GM18867 (cell line): ENCODE measurements at regions not wholly inside any gene's neighbourhood (a gene's known extent, or its start where the extent isn't known, plus 50 kb on each side); places are given as distances from the start of the nearest gene placed in this dataset.

ENCODE experiments used
- ATAC-seq: cut with Tn5 transposase; IDR thresholded peaks from one replicate; pipeline ENCODE4 v1.9.1; 2021; ENCODE audit warnings: mild to moderate bottlenecking, moderate library complexity; ENCODE audit not compliant: unreplicated experiment

GRCh38 chr11:11016943-11017342 is 159.1 kb upstream of the ZBED5 start:
- no peak for ATAC-seq

- ATAC-seq, result no peak
Observed at GRCh38 chr11:11016068-11016467, 158.2 kb upstream of the ZBED5 start.

DNA sequence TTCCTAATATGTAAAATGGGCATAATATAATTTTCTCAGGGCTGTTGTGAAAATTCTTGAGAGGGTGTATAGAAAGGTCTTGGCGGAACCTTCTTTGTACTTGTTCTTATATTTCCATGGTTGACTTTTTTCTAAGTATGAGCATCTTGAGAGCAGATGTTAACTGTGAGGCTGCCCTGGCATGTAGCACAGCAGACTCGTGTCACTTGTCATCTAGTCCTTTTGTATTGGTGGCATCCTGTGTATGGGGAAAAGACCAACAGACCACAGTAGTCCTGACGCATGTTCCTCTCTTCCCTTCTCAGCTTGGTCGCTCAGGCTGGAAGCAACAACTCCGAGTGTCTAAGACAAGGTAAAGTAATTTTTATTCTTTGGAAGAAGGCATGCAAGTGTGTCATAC is 153.8 kb upstream of the ZBED5 start:
- no peak for ATAC-seq

GRCh38 chr11:11010624-11011127 is 152.8 kb upstream of the ZBED5 start:
- no peak for ATAC-seq

GRCh38 chr11:11009179-11009578 is 151.3 kb upstream of the ZBED5 start:
- no peak for ATAC-seq

- ATAC-seq, result no peak
Observed at GRCh38 chr11:11004069-11004468, 146.2 kb upstream of the ZBED5 start.

DNA sequence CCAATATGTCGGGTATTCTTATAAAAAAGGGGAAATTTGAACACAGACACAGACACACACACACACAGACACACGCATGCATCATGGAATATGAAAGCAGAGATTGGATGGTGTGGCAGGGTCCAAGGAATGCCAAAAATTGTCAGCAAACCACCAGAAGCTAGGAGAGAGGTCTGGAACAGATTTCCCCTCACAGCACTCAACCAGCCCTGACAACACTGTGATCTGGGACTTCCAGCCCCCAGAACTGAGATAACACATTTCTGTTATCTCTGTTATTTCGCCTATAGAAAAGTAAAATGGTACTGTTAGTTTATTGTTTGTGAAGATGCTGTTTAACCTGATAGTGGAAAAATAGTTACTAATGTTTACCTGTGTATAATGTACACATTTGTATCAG is 145.4 kb upstream of the ZBED5 start:
- ATAC-seq, result no peak

- ATAC-seq, result no peak
Observed at GRCh38 chr11:11000579-11001283, 142.9 kb upstream of the ZBED5 start.

GRCh38 chr11:10998674-10999073 is 140.8 kb upstream of the ZBED5 start:
- ATAC-seq, result no peak

- ATAC-seq, result no peak
Observed at GRCh38 chr11:10996678-10997077, 138.8 kb upstream of the ZBED5 start.

DNA sequence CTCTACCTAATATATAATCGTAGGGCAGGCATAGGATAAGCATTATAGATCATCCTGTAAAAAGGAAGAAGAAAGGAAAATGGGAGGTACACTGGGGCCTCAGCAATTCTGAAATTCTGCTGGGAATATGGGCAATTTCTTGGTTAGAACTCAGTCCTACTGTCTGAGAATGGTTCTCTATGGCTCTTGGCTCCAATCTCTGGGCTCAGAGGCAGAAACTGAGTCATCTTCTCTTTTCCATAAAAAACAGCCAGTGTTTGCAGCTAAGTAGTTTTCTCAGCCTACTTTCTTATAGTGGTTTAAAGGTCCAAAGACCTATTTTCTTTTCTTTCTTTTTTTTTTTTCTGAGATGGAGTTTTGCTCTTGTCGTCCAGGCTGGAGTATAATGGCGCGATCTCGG is 135.8 kb upstream of the ZBED5 start:
- no peak for ATAC-seq

DNA sequence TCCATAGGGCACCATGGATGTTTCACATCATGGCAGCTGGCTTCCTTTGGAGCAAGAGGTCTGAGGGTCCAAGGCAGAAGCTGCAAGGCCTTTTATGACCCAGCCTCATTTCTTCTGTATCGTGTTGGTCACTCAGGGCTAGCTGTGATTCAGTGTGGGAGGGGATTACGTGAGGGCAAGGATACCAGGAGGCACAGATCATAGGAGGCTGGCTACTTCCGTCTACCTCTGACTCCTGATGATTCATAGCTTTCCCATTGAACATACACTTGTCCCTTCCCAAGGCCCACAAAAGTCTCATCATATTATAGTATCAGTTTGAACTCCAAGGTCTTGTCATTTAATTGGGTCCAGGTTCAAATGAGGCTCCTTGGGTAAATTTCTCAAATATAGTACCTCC is 135.3 kb upstream of the ZBED5 start:
- ATAC-seq, result no peak

GRCh38 chr11:10991393-10991792 is 133.5 kb upstream of the ZBED5 start:
- no peak for ATAC-seq

DNA sequence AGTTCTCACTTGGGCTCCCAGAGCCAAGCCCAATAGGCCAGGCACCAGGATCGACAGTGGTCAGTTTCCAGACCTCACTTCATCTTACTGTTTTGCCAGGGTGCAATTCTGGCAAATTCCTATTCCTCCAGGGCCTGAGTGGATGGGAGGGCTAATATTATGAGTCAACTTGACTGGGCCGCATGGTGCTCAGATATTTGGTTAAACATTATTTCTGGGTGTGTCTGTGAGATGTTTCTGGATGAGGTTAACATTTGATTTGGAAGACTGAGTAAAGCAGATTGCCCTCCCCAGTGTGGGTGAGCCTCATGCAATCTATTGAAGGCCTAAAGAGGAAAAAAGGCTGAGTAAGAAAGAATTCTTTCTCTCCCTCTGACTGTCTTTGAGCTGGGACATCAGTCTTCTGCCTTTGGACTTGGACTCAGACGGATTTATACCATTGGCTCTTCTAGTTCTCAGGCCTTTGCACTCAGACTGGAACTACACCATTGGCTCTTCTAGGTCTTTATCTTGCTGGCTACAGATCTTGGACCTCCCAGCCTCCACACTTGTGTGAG is 132.9 kb upstream of the ZBED5 start:
- ATAC-seq, result no peak

GRCh38 chr11:10990160-10990559 is 132.3 kb upstream of the ZBED5 start:
- ATAC-seq, result no peak

DNA sequence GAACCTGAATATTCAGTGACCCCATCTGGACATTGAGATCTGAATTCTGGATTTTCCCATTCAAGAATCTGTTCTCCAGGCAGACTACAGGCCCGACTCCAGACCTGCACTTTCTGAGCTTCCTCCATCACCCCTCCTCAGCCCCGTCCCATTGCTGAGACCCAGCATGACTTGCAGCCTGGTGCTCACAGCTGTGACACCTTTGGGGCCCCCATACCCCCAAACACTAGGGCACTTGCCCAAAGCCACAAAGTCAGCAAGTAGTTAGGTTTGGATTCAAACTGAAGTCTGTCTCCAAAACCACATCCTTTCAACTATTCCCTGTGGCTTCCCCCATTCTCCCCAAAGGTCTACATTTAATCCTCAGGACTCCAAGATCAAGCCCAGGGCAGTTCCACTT is 128.2 kb upstream of the ZBED5 start:
- no peak for ATAC-seq

GRCh38 chr11:10984742-10985141 is 126.9 kb upstream of the ZBED5 start:
- no peak for ATAC-seq

DNA sequence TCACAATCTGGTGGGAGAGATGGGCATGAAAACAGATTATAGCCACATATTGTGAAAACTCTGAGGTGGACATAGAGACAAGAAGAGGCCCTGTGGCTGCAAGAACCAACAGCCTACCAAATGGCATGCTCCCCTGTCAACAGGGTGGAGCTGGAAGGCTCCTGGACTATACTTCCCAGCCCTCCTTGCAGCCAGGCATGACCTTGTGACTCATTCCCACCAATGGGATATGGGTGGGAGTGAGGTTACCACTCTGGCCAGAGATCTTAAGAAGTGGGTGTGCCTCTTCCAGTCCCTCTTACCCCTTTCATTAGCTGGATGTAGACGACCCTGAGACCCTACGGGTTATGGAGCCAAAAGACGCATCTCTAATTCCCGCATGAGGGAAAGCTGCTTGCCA is 126.4 kb upstream of the ZBED5 start:
- ATAC-seq, result no peak

GRCh38 chr11:10982704-10983510 is 125.1 kb upstream of the ZBED5 start:
- no peak for ATAC-seq

DNA sequence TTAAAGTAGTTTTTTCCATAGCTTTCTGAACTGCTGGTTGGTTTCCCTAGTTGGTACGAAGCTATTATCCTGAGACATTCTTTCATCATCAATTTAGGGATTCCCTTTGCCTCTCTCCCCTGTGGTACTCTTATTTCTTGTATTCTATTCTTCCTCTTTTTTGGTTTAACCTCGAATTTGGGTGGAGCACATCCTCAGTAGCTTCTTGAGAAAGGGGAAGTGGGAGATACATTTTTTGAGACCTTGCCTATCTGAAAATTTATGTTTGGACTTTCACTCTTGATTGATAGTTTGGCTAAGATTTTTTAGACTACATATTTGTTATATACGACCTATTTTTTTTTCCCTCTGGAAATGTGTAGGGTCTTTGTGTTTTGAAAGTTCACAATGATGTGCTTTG is 121.7 kb upstream of the ZBED5 start:
- no peak for ATAC-seq

GRCh38 chr11:10978198-10978597 is 120.3 kb upstream of the ZBED5 start:
- ATAC-seq, result no peak

DNA sequence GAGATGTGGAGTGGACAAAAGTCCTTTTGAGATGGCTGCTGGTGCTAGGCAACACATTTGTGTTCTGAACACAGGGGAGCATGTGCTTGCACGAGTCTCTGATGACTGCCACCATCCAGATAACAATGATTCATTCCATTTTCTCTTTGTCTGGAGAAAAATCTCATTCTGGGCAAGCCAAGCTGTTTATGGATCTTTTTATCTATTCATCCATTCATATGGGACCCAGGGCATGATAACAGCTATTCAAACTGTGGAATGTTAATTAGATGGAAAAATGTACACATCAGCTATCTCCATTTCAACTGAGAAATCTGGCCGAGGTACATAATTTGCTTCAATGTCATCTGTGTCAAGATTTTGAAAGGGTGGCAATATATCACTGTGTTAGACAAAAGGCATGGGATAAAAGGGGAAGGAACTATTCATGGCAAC is 117.5 kb upstream of the ZBED5 start:
- no peak for ATAC-seq
